ENCODE measurements at regions not wholly inside any gene's neighbourhood (a gene's known extent, or its start where the extent isn't known, plus 50 kb on each side); places are given as distances from the start of the nearest gene placed in this dataset.

- DNase-seq (no peak), ATAC-seq (no peak)
- Mint-ChIP-seq H3K27me3 (no peaks in the 10 kb centered on the region), H3K4me1 (no peaks in the 10 kb centered on the region), H3K4me3 (no peak overlapping the region), H3K27ac (no peak overlapping the region), H3K36me3 (ENCODE audit: low read depth) (no peaks in the 10 kb centered on the region), H3K9me3 (peaks cover under 1% of the 10 kb centered on the region)
Measured at GRCh38 chr4:156560701-156561100, 410.9 kb downstream of the PDGFC start.

GRCh38 chr4:156559346-156559745 is 412.3 kb downstream of the PDGFC start:
- Mint-ChIP-seq H3K4me1 (no peaks in the 10 kb centered on the region), H3K4me3 (no peak overlapping the region), H3K27ac (no peak overlapping the region), H3K9me3 (peaks cover 12% of the 10 kb centered on the region), H3K27me3 (no peaks in the 10 kb centered on the region), H3K36me3 (ENCODE audit: low read depth) (no peaks in the 10 kb centered on the region)
- ATAC-seq, result no peak
- no peak for DNase-seq

GRCh38 chr4:156558373-156559025 is 413.1 kb downstream of the PDGFC start:
- H3K4me3 Mint-ChIP-seq, result no peak overlapping the region
- peaks cover 14% of the 10 kb centered on the region for H3K9me3 Mint-ChIP-seq
- no peak for DNase-seq
- H3K4me1 Mint-ChIP-seq, result no peaks in the 10 kb centered on the region
- H3K27me3 Mint-ChIP-seq, result no peaks in the 10 kb centered on the region
- H3K27ac Mint-ChIP-seq, result no peak overlapping the region
- ATAC-seq, result no peak
- H3K36me3 Mint-ChIP-seq (ENCODE audit: low read depth), result no peaks in the 10 kb centered on the region

GRCh38 chr4:156557920-156558319 is 413.7 kb downstream of the PDGFC start:
- Mint-ChIP-seq H3K4me1 (no peaks in the 10 kb centered on the region), H3K27me3 (no peaks in the 10 kb centered on the region), H3K4me3 (no peak overlapping the region), H3K27ac (no peak overlapping the region), H3K36me3 (ENCODE audit: low read depth) (no peaks in the 10 kb centered on the region), H3K9me3 (peaks cover 14% of the 10 kb centered on the region)
- ATAC-seq (no peak), DNase-seq (no peak)

- ATAC-seq (no peak), DNase-seq (no peak)
- Mint-ChIP-seq H3K4me1 (no peaks in the 10 kb centered on the region), H3K4me3 (no peak overlapping the region), H3K27ac (no peak overlapping the region), H3K27me3 (no peaks in the 10 kb centered on the region), H3K36me3 (ENCODE audit: low read depth) (no peaks in the 10 kb centered on the region), H3K9me3 (peaks cover 14% of the 10 kb centered on the region)
Measured at GRCh38 chr4:156556336-156556735, 415.3 kb downstream of the PDGFC start.

- no peak for ATAC-seq
- peaks cover 18% of the 10 kb centered on the region for H3K9me3 Mint-ChIP-seq
- H3K4me3 Mint-ChIP-seq, result no peak overlapping the region
- no peak overlapping the region for H3K27ac Mint-ChIP-seq
- no peaks in the 10 kb centered on the region for H3K4me1 Mint-ChIP-seq
- no peaks in the 10 kb centered on the region for H3K27me3 Mint-ChIP-seq
- H3K36me3 Mint-ChIP-seq (ENCODE audit: low read depth), result no peaks in the 10 kb centered on the region
- DNase-seq, result no peak
Measured at GRCh38 chr4:156553659-156554058, 417.9 kb downstream of the PDGFC start.

GRCh38 chr4:156547891-156548290 is 423.7 kb downstream of the PDGFC start:
- Mint-ChIP-seq H3K27me3 (no peaks in the 10 kb centered on the region), H3K4me3 (no peak overlapping the region), H3K9me3 (peaks cover 8% of the 10 kb centered on the region), H3K4me1 (no peaks in the 10 kb centered on the region), H3K36me3 (ENCODE audit: low read depth) (no peaks in the 10 kb centered on the region), H3K27ac (no peak overlapping the region)
- no peak for DNase-seq
- no peak for ATAC-seq

GRCh38 chr4:156547439-156547838 is 424.2 kb downstream of the PDGFC start:
- peaks cover 8% of the 10 kb centered on the region for H3K9me3 Mint-ChIP-seq
- no peak overlapping the region for H3K4me3 Mint-ChIP-seq
- H3K27me3 Mint-ChIP-seq, result no peaks in the 10 kb centered on the region
- H3K27ac Mint-ChIP-seq, result no peak overlapping the region
- DNase-seq (no peak), ATAC-seq (no peak)
- no peaks in the 10 kb centered on the region for H3K36me3 Mint-ChIP-seq (ENCODE audit: low read depth)
- no peaks in the 10 kb centered on the region for H3K4me1 Mint-ChIP-seq

- Mint-ChIP-seq H3K4me3 (no peak overlapping the region), H3K27me3 (no peaks in the 10 kb centered on the region), H3K27ac (no peak overlapping the region), H3K4me1 (no peaks in the 10 kb centered on the region), H3K9me3 (peaks cover 13% of the 10 kb centered on the region), H3K36me3 (ENCODE audit: low read depth) (no peaks in the 10 kb centered on the region)
- no peak for DNase-seq
- ATAC-seq, result no peak
Measured at GRCh38 chr4:156545003-156545785, 426.4 kb downstream of the PDGFC start.

GRCh38 chr4:156539376-156539775 is 432.2 kb downstream of the PDGFC start:
- ATAC-seq, result no peak
- peaks cover 2% of the 10 kb centered on the region for H3K36me3 Mint-ChIP-seq (ENCODE audit: low read depth)
- H3K27me3 Mint-ChIP-seq, result no peaks in the 10 kb centered on the region
- no peak for DNase-seq
- H3K4me1 Mint-ChIP-seq, result no peaks in the 10 kb centered on the region
- H3K4me3 Mint-ChIP-seq, result no peak overlapping the region
- peaks cover 16% of the 10 kb centered on the region for H3K9me3 Mint-ChIP-seq
- H3K27ac Mint-ChIP-seq, result no peak overlapping the region

- H3K36me3 Mint-ChIP-seq (ENCODE audit: low read depth), result peaks cover 2% of the 10 kb centered on the region
- peaks cover 17% of the 10 kb centered on the region for H3K9me3 Mint-ChIP-seq
- H3K4me3 Mint-ChIP-seq, result no peak overlapping the region
- ATAC-seq (no peak), DNase-seq (no peak)
- H3K27me3 Mint-ChIP-seq, result no peaks in the 10 kb centered on the region
- no peak overlapping the region for H3K27ac Mint-ChIP-seq
- H3K4me1 Mint-ChIP-seq, result no peaks in the 10 kb centered on the region
Measured at GRCh38 chr4:156538651-156539257, 432.8 kb downstream of the PDGFC start.

- DNase-seq (no peak), ATAC-seq (no peak)
- H3K9me3 Mint-ChIP-seq, result peaks cover 13% of the 10 kb centered on the region
- no peaks in the 10 kb centered on the region for H3K27me3 Mint-ChIP-seq
- H3K27ac Mint-ChIP-seq, result no peak overlapping the region
- peaks cover 2% of the 10 kb centered on the region for H3K36me3 Mint-ChIP-seq (ENCODE audit: low read depth)
- H3K4me1 Mint-ChIP-seq, result no peaks in the 10 kb centered on the region
- no peak overlapping the region for H3K4me3 Mint-ChIP-seq
Measured at GRCh38 chr4:156538210-156538609, 433.4 kb downstream of the PDGFC start.

- DNase-seq (no peak), ATAC-seq (no peak)
- no peak overlapping the region for H3K27ac Mint-ChIP-seq
- peaks cover 13% of the 10 kb centered on the region for H3K9me3 Mint-ChIP-seq
- peaks cover 2% of the 10 kb centered on the region for H3K36me3 Mint-ChIP-seq (ENCODE audit: low read depth)
- H3K4me3 Mint-ChIP-seq, result no peak overlapping the region
- H3K4me1 Mint-ChIP-seq, result no peaks in the 10 kb centered on the region
- no peaks in the 10 kb centered on the region for H3K27me3 Mint-ChIP-seq
Measured at GRCh38 chr4:156537286-156537685, 434.3 kb downstream of the PDGFC start.

- no peak for DNase-seq
- no peaks in the 10 kb centered on the region for H3K4me1 Mint-ChIP-seq
- ATAC-seq, result no peak
- peaks cover 2% of the 10 kb centered on the region for H3K36me3 Mint-ChIP-seq (ENCODE audit: low read depth)
- peaks cover 13% of the 10 kb centered on the region for H3K9me3 Mint-ChIP-seq
- H3K4me3 Mint-ChIP-seq, result no peak overlapping the region
- H3K27me3 Mint-ChIP-seq, result no peaks in the 10 kb centered on the region
- no peak overlapping the region for H3K27ac Mint-ChIP-seq
Measured at GRCh38 chr4:156536661-156537060, 434.9 kb downstream of the PDGFC start.

GRCh38 chr4:156534205-156534604 is 437.4 kb downstream of the PDGFC start:
- Mint-ChIP-seq H3K4me1 (no peaks in the 10 kb centered on the region), H3K4me3 (no peak overlapping the region), H3K9me3 (peaks cover 9% of the 10 kb centered on the region), H3K27me3 (no peaks in the 10 kb centered on the region), H3K27ac (no peak overlapping the region), H3K36me3 (ENCODE audit: low read depth) (no peaks in the 10 kb centered on the region)
- no peak for ATAC-seq
- DNase-seq, result no peak

All from activated naive CD8-positive, alpha-beta T cell treated with anti-CD3 and anti-CD28 coated beads, Interleukin-2, amount 50 U/mL, for 24 hours (primary cell).